ENCODE measurements at regions not wholly inside any gene's neighbourhood (a gene's known extent, or its start where the extent isn't known, plus 50 kb on each side); places are given as distances from the start of the nearest gene placed in this dataset.

DNA sequence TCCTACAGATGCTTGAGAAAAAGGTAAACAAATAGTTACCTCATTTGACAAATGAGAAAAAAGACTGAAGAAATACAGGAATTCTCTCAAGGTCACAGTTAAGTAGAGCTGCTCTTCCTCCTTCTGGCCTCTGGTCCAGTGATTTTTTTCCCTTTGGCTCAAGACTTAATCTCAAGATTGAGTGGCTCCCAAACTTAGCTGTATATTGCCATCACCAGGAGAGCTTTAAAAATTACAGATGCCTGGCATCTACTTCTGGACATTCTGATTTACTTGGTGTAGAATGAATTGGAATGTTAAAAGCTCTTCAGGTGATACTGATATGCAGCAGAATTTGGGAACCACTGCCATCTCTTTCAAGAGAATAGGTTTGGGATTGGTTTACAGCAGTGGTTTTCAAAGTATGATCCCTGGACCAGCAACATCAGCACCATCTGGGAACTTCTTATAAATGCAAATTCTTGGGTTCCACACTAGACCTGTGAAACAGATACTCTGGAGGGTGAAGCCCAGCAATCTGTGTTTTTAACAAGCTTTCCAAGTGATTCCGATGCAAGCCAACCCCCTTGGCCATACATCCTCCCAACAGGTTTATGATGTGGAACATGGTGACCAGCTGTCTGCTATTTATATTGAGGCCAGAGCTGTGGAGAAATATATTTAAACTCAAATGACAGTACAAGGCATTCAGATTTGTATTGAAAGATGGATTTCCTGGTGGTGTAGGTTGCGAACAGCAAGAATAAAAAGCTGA lies 333.0 kb upstream of the RARB start:
- no peak overlapping the region for H2BK120ac ChIP-seq (ENCODE audit: low read depth, low read length)
- H2AK9ac ChIP-seq (replicated peaks; ENCODE audit: low read depth, low read length, poor library complexity): no peak overlapping the region
- no peak overlapping the region for H3K14ac ChIP-seq (replicated peaks; ENCODE audit: low read depth, low read length)
- no CpG with 5 or more reads among the region's 2 CpGs for WGBS, 2 experiments (ENCODE audit: extremely low coverage in 2 of 2, insufficient read length in 1 of 2)
- H3K9me1 ChIP-seq (ENCODE audit: insufficient read depth, low read length): no peaks in the 10 kb centered on the region
- no peaks in the 10 kb centered on the region for H3K27me3 ChIP-seq (ENCODE audit: control insufficient read depth, insufficient read depth, low read length)
- no peak overlapping the region for H3K4me2 ChIP-seq (ENCODE audit: low read depth, low read length)
- H4K5ac ChIP-seq (ENCODE audit: low read depth, low read length): no peak overlapping the region
- no peak overlapping the region for H3K4me3 ChIP-seq (ENCODE audit: insufficient read depth, low read depth, low read length)
- peaks cover 2% of the 10 kb centered on the region; the same call in 1 of the 2 replicates for H3K9me3 ChIP-seq (ENCODE audit: control insufficient read depth, insufficient read depth, low read length)
- dilution Hi-C loops (cut with HindIII; ENCODE audit: low sequenced_read_pairs, unreplicated experiment) (no loop called here), in situ Hi-C loops (cut with MboI; ENCODE audit: low sequenced_read_pairs) (no loop called here), intact Hi-C loops (cut with micrococcal nuclease) (no loop called here)
- no peak overlapping the region for H4K91ac ChIP-seq (ENCODE audit: insufficient read depth, low read depth, low read length)
- H3K56ac ChIP-seq (ENCODE audit: extremely low read depth, insufficient read depth, low read length): no peak overlapping the region
- no peak overlapping the region for H3K23ac ChIP-seq (ENCODE audit: low read depth, low read length)
- no peak overlapping the region for H3K27ac ChIP-seq (ENCODE audit: insufficient read depth, low read length)
- H2AK5ac ChIP-seq (ENCODE audit: low read depth, low read length): no peak overlapping the region
- H2BK5ac ChIP-seq (ENCODE audit: low read depth, low read length, poor library complexity, severe bottlenecking): no peak overlapping the region
- no peaks in the 10 kb centered on the region for H3K36me3 ChIP-seq (ENCODE audit: control insufficient read depth, insufficient read depth, low read length)
- no peak overlapping the region for H3K4ac ChIP-seq (ENCODE audit: low read depth, low read length)
- no peak for DNase-seq
- ChIA-PET POLR2A (ENCODE audit: unreplicated experiment) (no interaction called here), CTCF (no interaction called here)
- H2AFZ ChIP-seq (replicated peaks; ENCODE audit: low read length, poor library complexity): no peak overlapping the region
- TF ChIP-seq, protein P1, sequence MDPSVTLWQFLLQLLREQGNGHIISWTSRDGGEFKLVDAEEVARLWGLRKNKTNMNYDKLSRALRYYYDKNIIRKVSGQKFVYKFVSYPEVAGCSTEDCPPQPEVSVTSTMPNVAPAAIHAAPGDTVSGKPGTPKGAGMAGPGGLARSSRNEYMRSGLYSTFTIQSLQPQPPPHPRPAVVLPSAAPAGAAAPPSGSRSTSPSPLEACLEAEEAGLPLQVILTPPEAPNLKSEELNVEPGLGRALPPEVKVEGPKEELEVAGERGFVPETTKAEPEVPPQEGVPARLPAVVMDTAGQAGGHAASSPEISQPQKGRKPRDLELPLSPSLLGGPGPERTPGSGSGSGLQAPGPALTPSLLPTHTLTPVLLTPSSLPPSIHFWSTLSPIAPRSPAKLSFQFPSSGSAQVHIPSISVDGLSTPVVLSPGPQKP (IDR thresholded peaks at IDR 0.05; ENCODE audit: borderline replicate concordance, low read depth, low read length): no peak
- TF ChIP-seq RFX5 (IDR thresholded peaks at IDR 0.05; ENCODE audit: low read depth, low read length): no peak
- no peak for TF ChIP-seq CEBPB (IDR thresholded peaks at IDR 0.05; ENCODE audit: low read depth, low read length)
- TF ChIP-seq RAD21 (IDR thresholded peaks at IDR 0.05; ENCODE audit: low read length): no peak
- TF ChIP-seq BHLHE40 (IDR thresholded peaks at IDR 0.05; ENCODE audit: low read depth, low read length): no peak
- no peak for TF ChIP-seq SMC3 (IDR thresholded peaks at IDR 0.05; ENCODE audit: low read depth, low read length)
- no peak for TF ChIP-seq MAFK (IDR thresholded peaks at IDR 0.05; ENCODE audit: low read depth, low read length)
- TF ChIP-seq, protein P2, sequence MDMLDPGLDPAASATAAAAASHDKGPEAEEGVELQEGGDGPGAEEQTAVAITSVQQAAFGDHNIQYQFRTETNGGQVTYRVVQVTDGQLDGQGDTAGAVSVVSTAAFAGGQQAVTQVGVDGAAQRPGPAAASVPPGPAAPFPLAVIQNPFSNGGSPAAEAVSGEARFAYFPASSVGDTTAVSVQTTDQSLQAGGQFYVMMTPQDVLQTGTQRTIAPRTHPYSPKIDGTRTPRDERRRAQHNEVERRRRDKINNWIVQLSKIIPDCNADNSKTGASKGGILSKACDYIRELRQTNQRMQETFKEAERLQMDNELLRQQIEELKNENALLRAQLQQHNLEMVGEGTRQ (IDR thresholded peaks at IDR 0.05; ENCODE audit: low read depth, low read length): no peak
- no peak for TF ChIP-seq FOS (IDR thresholded peaks at IDR 0.05; ENCODE audit: low read depth, low read length)
- no peak for TF ChIP-seq NFE2L2 (IDR thresholded peaks at IDR 0.05; ENCODE audit: low read depth, low read length)
- TF ChIP-seq, protein P3, sequence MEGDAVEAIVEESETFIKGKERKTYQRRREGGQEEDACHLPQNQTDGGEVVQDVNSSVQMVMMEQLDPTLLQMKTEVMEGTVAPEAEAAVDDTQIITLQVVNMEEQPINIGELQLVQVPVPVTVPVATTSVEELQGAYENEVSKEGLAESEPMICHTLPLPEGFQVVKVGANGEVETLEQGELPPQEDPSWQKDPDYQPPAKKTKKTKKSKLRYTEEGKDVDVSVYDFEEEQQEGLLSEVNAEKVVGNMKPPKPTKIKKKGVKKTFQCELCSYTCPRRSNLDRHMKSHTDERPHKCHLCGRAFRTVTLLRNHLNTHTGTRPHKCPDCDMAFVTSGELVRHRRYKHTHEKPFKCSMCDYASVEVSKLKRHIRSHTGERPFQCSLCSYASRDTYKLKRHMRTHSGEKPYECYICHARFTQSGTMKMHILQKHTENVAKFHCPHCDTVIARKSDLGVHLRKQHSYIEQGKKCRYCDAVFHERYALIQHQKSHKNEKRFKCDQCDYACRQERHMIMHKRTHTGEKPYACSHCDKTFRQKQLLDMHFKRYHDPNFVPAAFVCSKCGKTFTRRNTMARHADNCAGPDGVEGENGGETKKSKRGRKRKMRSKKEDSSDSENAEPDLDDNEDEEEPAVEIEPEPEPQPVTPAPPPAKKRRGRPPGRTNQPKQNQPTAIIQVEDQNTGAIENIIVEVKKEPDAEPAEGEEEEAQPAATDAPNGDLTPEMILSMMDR (conservative IDR thresholded peaks at IDR 0.05; ENCODE audit: low read depth, low read length): no peak
- TF ChIP-seq MXI1 (IDR thresholded peaks at IDR 0.05; ENCODE audit: borderline replicate concordance, low read depth, low read length): no peak
- ATAC-seq (ENCODE audit: low read depth): no peak
- H2BK15ac ChIP-seq (ENCODE audit: low read depth, low read length): no peak overlapping the region
- H2BK20ac ChIP-seq (ENCODE audit: low read depth, low read length): no peak overlapping the region
- no peaks in the 10 kb centered on the region for H3K4me1 ChIP-seq (ENCODE audit: control insufficient read depth, insufficient read depth, low read length)
- no peak overlapping the region for H3K18ac ChIP-seq (ENCODE audit: low read depth, low read length)
- no TSS peak for BruUV-seq (replicated peaks)
- no peak overlapping the region for H4K8ac ChIP-seq (ENCODE audit: low read depth in 2 of 2, low read length in 2 of 2)
- no peaks in the 10 kb centered on the region for H4K20me1 ChIP-seq (ENCODE audit: insufficient read depth, low read length)
- no peak overlapping the region for H3K9ac ChIP-seq (ENCODE audit: low read depth, low read length)
- H3K79me1 ChIP-seq (ENCODE audit: low read depth in 1 of 2, low read length in 2 of 2): no peaks in the 10 kb centered on the region
